ENCODE measurements at regions not wholly inside any gene's neighbourhood (a gene's known extent, or its start where the extent isn't known, plus 50 kb on each side); places are given as distances from the start of the nearest gene placed in this dataset.
"Not testable (repeated sequence)": the region's sequence is repeated elsewhere in the genome, so short reads cannot be mapped to it uniquely, and the experiment has no call there.

DNA sequence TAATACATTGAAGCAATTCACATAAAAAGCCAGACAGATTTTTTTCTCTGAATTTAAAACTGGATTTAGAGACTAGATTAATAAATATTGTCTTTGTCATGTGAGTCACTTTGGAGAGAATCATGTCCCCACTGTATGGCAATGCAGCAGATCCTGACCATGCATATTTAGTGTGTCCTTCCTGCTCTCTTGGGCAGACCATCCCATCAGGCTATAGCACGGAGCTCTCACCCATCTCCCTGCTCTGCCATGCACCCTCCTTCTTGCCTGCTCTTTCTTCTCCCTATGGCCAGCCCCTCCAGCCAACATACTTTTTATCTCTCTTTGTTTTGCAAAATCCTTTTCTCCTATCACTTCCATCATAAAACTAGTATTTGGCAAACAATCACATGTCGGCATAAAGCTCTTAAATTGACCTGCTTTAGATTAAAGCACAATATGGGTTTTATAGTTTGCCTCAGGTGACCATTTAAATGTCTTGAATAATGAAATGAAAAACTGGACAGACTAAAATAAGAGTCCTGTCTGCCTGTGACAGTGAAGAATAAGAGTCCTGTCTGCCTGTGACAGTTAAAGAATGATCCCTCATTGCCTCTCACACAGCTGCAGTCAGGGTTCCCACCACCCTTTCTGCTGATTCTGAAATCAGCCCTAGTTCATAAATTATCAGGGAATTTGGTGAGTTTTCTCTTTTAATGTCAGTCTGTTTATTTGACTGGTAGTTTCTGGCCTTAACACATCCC is 315.0 kb upstream of the PLGLB2 start:
- not testable (repeated sequence) for TF ChIP-seq CTCF (conservative IDR thresholded peaks at IDR 0.05; ENCODE audit: low read depth, low read length); EZH2 (IDR thresholded peaks at IDR 0.05; ENCODE audit: low read length, unreplicated experiment)

Measured in PC-3 (cell line).